Neural cell (in vitro differentiated cells): ENCODE measurements at regions not wholly inside any gene's neighbourhood (a gene's known extent, or its start where the extent isn't known, plus 50 kb on each side); places are given as distances from the start of the nearest gene placed in this dataset.

Experiments
- H2AFZ ChIP-seq: fragments of 200-600, 300-800 bp; sonication (generic), shearing (Covaris generic); 2 replicates; pipeline ENCODE4 v1.6.0; 2014; ENCODE audit warnings: low read depth, mild to moderate bottlenecking, antibody characterized with exemption, low read length, moderate library complexity
- H3F3A ChIP-seq: fragments of 200-600 bp; shearing (Covaris generic); 2 replicates; pipeline ENCODE4 v1.6.1; 2016; ENCODE audit warnings: mild to moderate bottlenecking, moderate library complexity, mixed read lengths, antibody characterized with exemption, low read length; ENCODE audit not compliant: insufficient read depth, poor library complexity, severe bottlenecking
- H3K27ac ChIP-seq: fragments of 200-600, 300-800 bp; sonication (generic), shearing (Covaris generic); 2 replicates; pipeline ENCODE4 v1.5.1; 2014; ENCODE audit warnings: mild to moderate bottlenecking, low read length, moderate library complexity
- H3K27me3 ChIP-seq: fragments of 300-800, 200-600 bp; sonication (generic), shearing (Covaris generic); 2 replicates; pipeline ENCODE4 v1.6.0; 2014; ENCODE audit warnings: mild to moderate bottlenecking, low read depth, low read length, moderate library complexity; ENCODE audit not compliant: insufficient read depth
- H3K36me3 ChIP-seq: fragments of 300-800, 200-600 bp; sonication (generic), shearing (Covaris generic); 2 replicates; pipeline ENCODE4 v1.5.1; 2014; ENCODE audit warnings: mild to moderate bottlenecking, antibody characterized with exemption, low read length, moderate library complexity; ENCODE audit not compliant: insufficient read depth
- H3K4me2 ChIP-seq: fragments of 300-800, 200-600 bp; sonication (generic), shearing (Covaris generic); 2 replicates; pipeline ENCODE4 v1.6.0; 2014; ENCODE audit warnings: mild to moderate bottlenecking, low read length
- H3K4me3 ChIP-seq: fragments of 300-800, 200-600 bp; sonication (generic), shearing (Covaris generic); 2 replicates; pipeline ENCODE4 v1.5.1; 2014; ENCODE audit warnings: mild to moderate bottlenecking, low read length, moderate library complexity
- H3K79me2 ChIP-seq: fragments of 200-600 bp; shearing (Covaris generic); replicated peaks from 2 replicates; pipeline ENCODE4 v1.6.0; 2014; ENCODE audit warnings: mild to moderate bottlenecking, low read length, moderate library complexity; ENCODE audit not compliant: insufficient read depth
- H3K9ac ChIP-seq: fragments of 300-800, 200-600 bp; sonication (generic), shearing (Covaris generic); 2 replicates; pipeline ENCODE4 v1.6.1; 2016; ENCODE audit warnings: mild to moderate bottlenecking, low read length, mixed read lengths
- H3K9me2 ChIP-seq: fragments of 200-600 bp; shearing (Covaris generic); 2 replicates; pipeline ENCODE4 v1.6.1; 2016; ENCODE audit warnings: mild to moderate bottlenecking, low read length, mixed read lengths; ENCODE audit not compliant: insufficient read depth
- H3K9me3 ChIP-seq: fragments of 200-600, 300-800 bp; sonication (generic), shearing (Covaris generic); 2 replicates; pipeline ENCODE4 v1.6.1; 2016; ENCODE audit warnings: mild to moderate bottlenecking, mixed run types, low read length, moderate library complexity, mixed read lengths
- H4K20me1 ChIP-seq: fragments of 200-600 bp; shearing (Covaris generic); 2 replicates; pipeline ENCODE4 v1.6.1; 2016; ENCODE audit warnings: mild to moderate bottlenecking, mixed run types; ENCODE audit not compliant: insufficient read depth
- CTCF ChIP-seq: fragments of 450-650 bp; IDR thresholded peaks from 2 replicates; pipeline ENCODE4 v1.5.1; 2014; ENCODE audit warnings: antibody characterized with exemption, mild to moderate bottlenecking, moderate library complexity; ENCODE audit not compliant: poor library complexity, severe bottlenecking
- EP300 ChIP-seq: fragments of 450-650 bp; conservative IDR thresholded peaks from 2 replicates; pipeline ENCODE4 v1.6.1; 2014; ENCODE audit warnings: antibody characterized with exemption, mild to moderate bottlenecking, moderate library complexity; ENCODE audit not compliant: poor library complexity, severe bottlenecking
- EZH2 ChIP-seq: fragments of 200-600, 300-800 bp; shearing (Covaris generic), sonication (generic); IDR thresholded peaks from 2 replicates; pipeline ENCODE4 v1.6.1; 2014; ENCODE audit warnings: antibody characterized with exemption, low read length, borderline replicate concordance, mild to moderate bottlenecking; ENCODE audit not compliant: insufficient read depth, poor library complexity, severe bottlenecking
- MXI1 ChIP-seq: fragments of 450-650 bp; conservative IDR thresholded peaks from 2 replicates; pipeline ENCODE4 v1.6.1; 2014; ENCODE audit warnings: antibody characterized with exemption, mild to moderate bottlenecking; ENCODE audit not compliant: poor library complexity, severe bottlenecking
- POLR2AphosphoS5 ChIP-seq: IDR thresholded peaks from 2 replicates; pipeline ENCODE4 v1.6.1; 2012
- RAD21 ChIP-seq: fragments of 450-650 bp; conservative IDR thresholded peaks from 2 replicates; pipeline ENCODE4 v1.6.1; 2014; ENCODE audit warnings: antibody characterized with exemption, mild to moderate bottlenecking, moderate library complexity
- SMC3 ChIP-seq: fragments of 450-650 bp; conservative IDR thresholded peaks from 2 replicates; pipeline ENCODE4 v1.6.1; 2014; ENCODE audit warnings: antibody characterized with exemption, mild to moderate bottlenecking, moderate library complexity; ENCODE audit not compliant: poor library complexity
- TAF1 ChIP-seq: IDR thresholded peaks from 2 replicates; pipeline ENCODE4 v1.6.1; 2012; ENCODE audit warnings: low read depth
- TF ChIP-seq, protein P1 (sequence below): IDR thresholded peaks from 2 replicates; pipeline ENCODE4 v1.6.1; 2012; ENCODE audit warnings: borderline replicate concordance

DNA sequence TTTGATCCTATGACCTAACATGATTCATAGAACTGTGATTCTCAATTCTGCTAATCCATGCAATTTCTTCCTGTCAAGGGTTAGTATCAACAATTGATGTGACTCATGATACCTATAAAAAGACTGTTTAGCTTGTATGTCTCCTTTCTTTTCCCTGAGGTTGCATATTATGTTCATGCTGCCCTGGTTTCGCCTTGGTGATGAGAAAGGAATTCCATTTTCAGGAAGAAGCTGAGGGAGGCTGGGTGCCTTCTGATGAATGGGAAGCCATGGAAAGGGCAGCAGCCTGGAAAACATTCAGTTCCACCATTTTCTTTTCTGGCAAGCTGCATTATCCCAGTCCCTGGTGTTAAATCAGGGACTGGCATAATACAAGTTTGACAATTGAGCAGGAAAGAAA, 976.5 kb downstream of the RPA4 start:
- Histone ChIP-seq H3K79me2 (no peaks in the 10 kb centered on the region), H3K9ac (no peak overlapping the region), H3K27me3 (no peaks in the 10 kb centered on the region), H2AFZ (no peak overlapping the region), H3K9me3 (no peaks in the 10 kb centered on the region), H3K4me2 (no peak overlapping the region), H3F3A (no peaks in the 10 kb centered on the region), H3K27ac (no peak overlapping the region), H4K20me1 (no peaks in the 10 kb centered on the region), H3K9me2 (no peaks in the 10 kb centered on the region), H3K4me3 (no peak overlapping the region), H3K36me3 (no peaks in the 10 kb centered on the region)
- no peak for TF ChIP-seq POLR2AphosphoS5
- no peak for TF ChIP-seq SMC3
- TF ChIP-seq TAF1 = no peak
- no peak for TF ChIP-seq CTCF
- TF ChIP-seq EP300 = no peak
- no peak for TF ChIP-seq MXI1
- TF ChIP-seq, protein P1, sequence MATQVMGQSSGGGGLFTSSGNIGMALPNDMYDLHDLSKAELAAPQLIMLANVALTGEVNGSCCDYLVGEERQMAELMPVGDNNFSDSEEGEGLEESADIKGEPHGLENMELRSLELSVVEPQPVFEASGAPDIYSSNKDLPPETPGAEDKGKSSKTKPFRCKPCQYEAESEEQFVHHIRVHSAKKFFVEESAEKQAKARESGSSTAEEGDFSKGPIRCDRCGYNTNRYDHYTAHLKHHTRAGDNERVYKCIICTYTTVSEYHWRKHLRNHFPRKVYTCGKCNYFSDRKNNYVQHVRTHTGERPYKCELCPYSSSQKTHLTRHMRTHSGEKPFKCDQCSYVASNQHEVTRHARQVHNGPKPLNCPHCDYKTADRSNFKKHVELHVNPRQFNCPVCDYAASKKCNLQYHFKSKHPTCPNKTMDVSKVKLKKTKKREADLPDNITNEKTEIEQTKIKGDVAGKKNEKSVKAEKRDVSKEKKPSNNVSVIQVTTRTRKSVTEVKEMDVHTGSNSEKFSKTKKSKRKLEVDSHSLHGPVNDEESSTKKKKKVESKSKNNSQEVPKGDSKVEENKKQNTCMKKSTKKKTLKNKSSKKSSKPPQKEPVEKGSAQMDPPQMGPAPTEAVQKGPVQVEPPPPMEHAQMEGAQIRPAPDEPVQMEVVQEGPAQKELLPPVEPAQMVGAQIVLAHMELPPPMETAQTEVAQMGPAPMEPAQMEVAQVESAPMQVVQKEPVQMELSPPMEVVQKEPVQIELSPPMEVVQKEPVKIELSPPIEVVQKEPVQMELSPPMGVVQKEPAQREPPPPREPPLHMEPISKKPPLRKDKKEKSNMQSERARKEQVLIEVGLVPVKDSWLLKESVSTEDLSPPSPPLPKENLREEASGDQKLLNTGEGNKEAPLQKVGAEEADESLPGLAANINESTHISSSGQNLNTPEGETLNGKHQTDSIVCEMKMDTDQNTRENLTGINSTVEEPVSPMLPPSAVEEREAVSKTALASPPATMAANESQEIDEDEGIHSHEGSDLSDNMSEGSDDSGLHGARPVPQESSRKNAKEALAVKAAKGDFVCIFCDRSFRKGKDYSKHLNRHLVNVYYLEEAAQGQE = no peak
- TF ChIP-seq EZH2 = no peak
- no peak for TF ChIP-seq RAD21

GRCh38 chrX:97863261-97863660, 979.6 kb downstream of the RPA4 start:
- no peaks in the 10 kb centered on the region for H4K20me1 ChIP-seq
- TF ChIP-seq MXI1 = no peak
- TF ChIP-seq TAF1 = no peak
- no peak for TF ChIP-seq EZH2
- TF ChIP-seq, protein P1 = no peak
- no peak for TF ChIP-seq SMC3
- no peak for TF ChIP-seq POLR2AphosphoS5
- TF ChIP-seq RAD21 = no peak
- no peak for TF ChIP-seq EP300
- TF ChIP-seq CTCF = no peak
- H3K9me3 ChIP-seq = no peaks in the 10 kb centered on the region
- H3K9me2 ChIP-seq = no peaks in the 10 kb centered on the region
- H3K4me2 ChIP-seq = no peak overlapping the region
- H3K4me3 ChIP-seq = no peak overlapping the region
- H3F3A ChIP-seq = no peaks in the 10 kb centered on the region
- no peak overlapping the region for H2AFZ ChIP-seq
- no peak overlapping the region for H3K9ac ChIP-seq
- no peaks in the 10 kb centered on the region for H3K79me2 ChIP-seq
- no peaks in the 10 kb centered on the region for H3K27me3 ChIP-seq
- H3K27ac ChIP-seq = no peak overlapping the region
- H3K36me3 ChIP-seq = no peaks in the 10 kb centered on the region
